ENCODE measurements at regions not wholly inside any gene's neighbourhood (a gene's known extent, or its start where the extent isn't known, plus 50 kb on each side); places are given as distances from the start of the nearest gene placed in this dataset.

- Histone ChIP-seq H2AFZ (ENCODE audit: low read depth) (no peak overlapping the region), H3K4me2 (no peak overlapping the region), H3K27ac (ENCODE audit: low read depth in 2 of 2, low read length in 1 of 2) (no peak overlapping the region), H3K27me3 (ENCODE audit: insufficient read depth) (no peaks in the 10 kb centered on the region), H3K4me3 (ENCODE audit: low read depth in 2 of 2, low read length in 1 of 2) (no peak overlapping the region), H3K9ac (no peak overlapping the region), H3K36me3 (replicated peaks in 1 of 2; ENCODE audit: control insufficient read depth in 1 of 2, insufficient read depth in 2 of 2, low read length in 1 of 2) (no peaks in the 10 kb centered on the region), H4K20me1 (ENCODE audit: insufficient read depth) (no peaks in the 10 kb centered on the region), H3K4me1 (ENCODE audit: control insufficient read depth in 1 of 2, insufficient read depth in 2 of 2, low read depth in 1 of 2, low read length in 1 of 2) (no peaks in the 10 kb centered on the region), H3K79me2 (ENCODE audit: insufficient read depth) (no peaks in the 10 kb centered on the region), H3K9me3 (no peaks in the 10 kb centered on the region), H3F3A (replicated peaks; ENCODE audit: insufficient read depth) (no peaks in the 10 kb centered on the region), H3K9me2 (no peaks in the 10 kb centered on the region)
- CTCF ChIA-PET, result interaction anchor here (0.6 kb wide), 2 partner anchors 72 to 1390 kb away, joined by 3 read pairs; no protein-coding TSS in a partner anchor
- POLR2A ChIA-PET, result no interaction called here
- TF ChIP-seq USF1 (IDR thresholded peaks at IDR 0.05; ENCODE audit: borderline replicate concordance, low read depth) (no peak), CHD2 (IDR thresholded peaks at IDR 0.05; ENCODE audit: low read length, partially characterized antibody) (no peak), TEAD4 (IDR thresholded peaks at IDR 0.05; ENCODE audit: borderline replicate concordance, insufficient read depth) (no peak)
- no peak for DNase-seq
- WGBS (ENCODE audit: low lambda C conversion rate), result 3% methylated on average over 2 of the region's 2 CpGs
Measured at GRCh38 chr5:160929360-160929759, 77.3 kb upstream of the ATP10B start.

- no peak for TF ChIP-seq ELF1 (IDR thresholded peaks at IDR 0.05)
- TF ChIP-seq SMC3 (IDR thresholded peaks at IDR 0.05; ENCODE audit: low read depth, low read length), result no peak
- TF ChIP-seq CHD2 (IDR thresholded peaks at IDR 0.05; ENCODE audit: low read length, partially characterized antibody), result no peak
- no peak for TF ChIP-seq EZH2phosphoT487 (IDR thresholded peaks at IDR 0.05; ENCODE audit: borderline replicate concordance, low read depth)
- no peak for TF ChIP-seq RXRA (IDR thresholded peaks at IDR 0.05; ENCODE audit: borderline replicate concordance, low read depth)
- no peak for TF ChIP-seq TAF1 (IDR thresholded peaks at IDR 0.05; ENCODE audit: borderline replicate concordance, low read depth, low read length)
- TF ChIP-seq MEF2A (IDR thresholded peaks at IDR 0.05; ENCODE audit: borderline replicate concordance, low read depth), result no peak
- no peak for TF ChIP-seq SIN3A (IDR thresholded peaks at IDR 0.05; ENCODE audit: borderline replicate concordance, low read depth, low read length)
- no peak for TF ChIP-seq USF1 (IDR thresholded peaks at IDR 0.05; ENCODE audit: borderline replicate concordance, low read depth)
- TF ChIP-seq PBX3 (IDR thresholded peaks at IDR 0.05), result no peak
- TF ChIP-seq REST (IDR thresholded peaks at IDR 0.05; ENCODE audit: low read depth, low read length), result no peak
- TF ChIP-seq RAD21 (IDR thresholded peaks at IDR 0.05; ENCODE audit: low read length), result no peak
- TF ChIP-seq ZBTB33 (IDR thresholded peaks at IDR 0.05; ENCODE audit: borderline replicate concordance, low read depth), result no peak
- no peak for TF ChIP-seq RCOR1 (IDR thresholded peaks at IDR 0.05; ENCODE audit: low read length)
- H3K9me2 ChIP-seq, result no peaks in the 10 kb centered on the region
- H3K27ac ChIP-seq (ENCODE audit: low read depth in 2 of 2, low read length in 1 of 2), result no peak overlapping the region
- H3F3A ChIP-seq (replicated peaks; ENCODE audit: insufficient read depth), result no peaks in the 10 kb centered on the region
- H3K36me3 ChIP-seq (replicated peaks in 1 of 2; ENCODE audit: control insufficient read depth in 1 of 2, insufficient read depth in 2 of 2, low read length in 1 of 2), result no peaks in the 10 kb centered on the region
- DNase-seq, result no peak
- no peaks in the 10 kb centered on the region for H3K4me1 ChIP-seq (ENCODE audit: control insufficient read depth in 1 of 2, insufficient read depth in 2 of 2, low read depth in 1 of 2, low read length in 1 of 2)
- H4K20me1 ChIP-seq (ENCODE audit: insufficient read depth), result no peaks in the 10 kb centered on the region
- no peaks in the 10 kb centered on the region for H3K79me2 ChIP-seq (ENCODE audit: insufficient read depth)
- CTCF ChIA-PET, result no interaction called here
- no peak overlapping the region for H3K9ac ChIP-seq
- no peak overlapping the region for H3K4me2 ChIP-seq
- H2AFZ ChIP-seq (ENCODE audit: low read depth), result no peak overlapping the region
- 10% methylated on average over 6 of the region's 6 CpGs for WGBS (ENCODE audit: low lambda C conversion rate)
- no peaks in the 10 kb centered on the region for H3K27me3 ChIP-seq (ENCODE audit: insufficient read depth)
- POLR2A ChIA-PET, result no interaction called here
- no peak overlapping the region for H3K4me3 ChIP-seq (ENCODE audit: low read depth in 2 of 2, low read length in 1 of 2)
- H3K9me3 ChIP-seq, result no peaks in the 10 kb centered on the region
Measured at GRCh38 chr5:160926428-160926827, 74.4 kb upstream of the ATP10B start.

All from SK-N-SH (cell line).